Peyer's patch (tissue), 4 donors: ENCODE measurements at regions not wholly inside any gene's neighbourhood (a gene's known extent, or its start where the extent isn't known, plus 50 kb on each side); places are given as distances from the start of the nearest gene placed in this dataset.

Experiments used
- POLR2A ChIP-seq, 2 donors: fragments of 450-650 bp; IDR thresholded peaks; one replicate each; pipeline ENCODE4 v1.5.1; 2017; ENCODE audit warnings: antibody characterized with exemption in 2 of 2, mild to moderate bottlenecking in 2 of 2, moderate library complexity in 2 of 2
- TF ChIP-seq, protein P1 (sequence below), 6 experiments: fragments of 450-650 bp in 4 of 6; fragments of 200-600 bp in 2 of 6; sonication (generic) in 1 of 6; IDR thresholded peaks; one replicate each; pipeline ENCODE4 v1.5.1; 2017 to 2019; ENCODE audit warnings: antibody characterized with exemption in 6 of 6, mild to moderate bottlenecking in 3 of 6, moderate library complexity in 1 of 6

DNA sequence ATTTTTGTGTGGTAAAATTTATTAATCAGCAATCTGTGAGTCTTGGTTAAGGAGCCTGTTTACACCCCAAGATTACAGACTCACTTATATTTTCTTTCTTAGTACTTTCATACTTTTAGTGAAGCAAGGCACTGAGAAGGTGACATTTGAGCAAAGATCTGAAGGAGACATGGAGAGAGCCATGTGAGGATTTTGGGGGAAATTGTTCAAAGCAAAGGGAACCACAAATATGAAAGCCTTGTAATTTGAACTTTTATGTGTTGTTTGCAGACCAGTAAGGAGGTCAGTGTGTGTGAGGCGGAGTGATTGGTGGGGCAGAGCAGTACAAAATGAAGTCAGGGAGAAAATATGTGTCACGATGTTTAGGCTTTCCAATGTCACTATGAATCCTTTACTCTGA, 140.7 kb upstream of the KLF12 start:
- TF ChIP-seq, protein P1, sequence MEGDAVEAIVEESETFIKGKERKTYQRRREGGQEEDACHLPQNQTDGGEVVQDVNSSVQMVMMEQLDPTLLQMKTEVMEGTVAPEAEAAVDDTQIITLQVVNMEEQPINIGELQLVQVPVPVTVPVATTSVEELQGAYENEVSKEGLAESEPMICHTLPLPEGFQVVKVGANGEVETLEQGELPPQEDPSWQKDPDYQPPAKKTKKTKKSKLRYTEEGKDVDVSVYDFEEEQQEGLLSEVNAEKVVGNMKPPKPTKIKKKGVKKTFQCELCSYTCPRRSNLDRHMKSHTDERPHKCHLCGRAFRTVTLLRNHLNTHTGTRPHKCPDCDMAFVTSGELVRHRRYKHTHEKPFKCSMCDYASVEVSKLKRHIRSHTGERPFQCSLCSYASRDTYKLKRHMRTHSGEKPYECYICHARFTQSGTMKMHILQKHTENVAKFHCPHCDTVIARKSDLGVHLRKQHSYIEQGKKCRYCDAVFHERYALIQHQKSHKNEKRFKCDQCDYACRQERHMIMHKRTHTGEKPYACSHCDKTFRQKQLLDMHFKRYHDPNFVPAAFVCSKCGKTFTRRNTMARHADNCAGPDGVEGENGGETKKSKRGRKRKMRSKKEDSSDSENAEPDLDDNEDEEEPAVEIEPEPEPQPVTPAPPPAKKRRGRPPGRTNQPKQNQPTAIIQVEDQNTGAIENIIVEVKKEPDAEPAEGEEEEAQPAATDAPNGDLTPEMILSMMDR (IDR thresholded peaks at IDR 0.05) = no peak
- no peak for TF ChIP-seq POLR2A (IDR thresholded peaks at IDR 0.05)
